Neuronal stem cell (in vitro differentiated cells): ENCODE measurements at regions not wholly inside any gene's neighbourhood (a gene's known extent, or its start where the extent isn't known, plus 50 kb on each side); places are given as distances from the start of the nearest gene placed in this dataset.

Experiments used
- DNase-seq: peaks from one replicate; pipeline ENCODE4 v3.0.0-alpha.2; 2013; ENCODE audit warnings: low spot score
- H2AFZ ChIP-seq: one replicate; pipeline ENCODE4 v1.6.1; 2013; ENCODE audit warnings: mild to moderate bottlenecking, low read length, inconsistent platforms
- H2AK5ac ChIP-seq: 2 replicates; pipeline ENCODE4 v1.6.1; 2013; ENCODE audit warnings: low read depth, mild to moderate bottlenecking, inconsistent platforms, low read length, moderate library complexity, mixed read lengths
- H2BK120ac ChIP-seq: 2 replicates; pipeline ENCODE4 v1.6.1; 2013; ENCODE audit warnings: low read depth, mild to moderate bottlenecking, inconsistent platforms, low read length, moderate library complexity, mixed read lengths
- H2BK12ac ChIP-seq: one replicate; pipeline ENCODE4 v1.6.1; 2013; ENCODE audit warnings: low read length, inconsistent platforms
- H2BK15ac ChIP-seq: 2 replicates; pipeline ENCODE4 v1.6.1; 2013; ENCODE audit warnings: mild to moderate bottlenecking, low read length, inconsistent platforms, mixed read lengths
- H2BK5ac ChIP-seq: one replicate; pipeline ENCODE4 v1.6.1; 2013; ENCODE audit warnings: inconsistent platforms, mild to moderate bottlenecking, low read length, moderate library complexity
- H3K14ac ChIP-seq: one replicate; pipeline ENCODE4 v1.6.1; 2013; ENCODE audit warnings: low read length, inconsistent platforms
- H3K18ac ChIP-seq: 2 replicates; pipeline ENCODE4 v1.6.1; 2013; ENCODE audit warnings: low read length, inconsistent platforms
- H3K23ac ChIP-seq: 2 replicates; pipeline ENCODE4 v1.6.1; 2013; ENCODE audit warnings: low read depth, mild to moderate bottlenecking, mixed read lengths, low read length, inconsistent platforms; ENCODE audit not compliant: poor library complexity
- H3K27ac ChIP-seq: replicated peaks from 3 replicates; pipeline ENCODE4 v1.5.1; 2013; ENCODE audit warnings: low read length, inconsistent platforms
- H3K27me3 ChIP-seq, 3 experiments: 2 replicates each; pipeline ENCODE4 v1.6.1; 2013; ENCODE audit warnings: low read length in 3 of 3, mild to moderate bottlenecking in 2 of 3, inconsistent platforms in 1 of 3, low read depth in 1 of 3, mixed read lengths in 1 of 3, moderate library complexity in 1 of 3; ENCODE audit not compliant: control insufficient read depth in 3 of 3, insufficient read depth in 3 of 3
- H3K36me3 ChIP-seq, 2 donors: replicated peaks in 1 of 2; 2 replicates each; pipeline ENCODE4 v1.6.1; 2013; ENCODE audit warnings: low read length in 2 of 2; ENCODE audit not compliant: control insufficient read depth in 2 of 2, insufficient read depth in 2 of 2
- H3K4ac ChIP-seq: 2 replicates; pipeline ENCODE4 v1.6.1; 2013; ENCODE audit warnings: inconsistent platforms, mild to moderate bottlenecking, low read length, moderate library complexity
- H3K4me1 ChIP-seq, 2 donors: 1 replicate in 1 of 2; 2 replicates in 1 of 2; pipeline ENCODE4 v1.6.1; 2013; ENCODE audit warnings: low read length in 2 of 2, low read depth in 1 of 2; ENCODE audit not compliant: control insufficient read depth in 2 of 2, insufficient read depth in 1 of 2
- H3K4me2 ChIP-seq: one replicate; pipeline ENCODE4 v1.6.1; 2013; ENCODE audit warnings: mild to moderate bottlenecking, low read length, inconsistent platforms; ENCODE audit not compliant: insufficient read depth, poor library complexity, severe bottlenecking
- H3K4me3 ChIP-seq, 2 donors: 2 replicates each; pipeline ENCODE4 v1.5.1; 2013; ENCODE audit warnings: low read length in 2 of 2, mild to moderate bottlenecking in 2 of 2, inconsistent platforms in 1 of 2, moderate library complexity in 1 of 2
- H3K79me1 ChIP-seq: one replicate; pipeline ENCODE4 v1.6.1; 2013; ENCODE audit warnings: low read depth, mild to moderate bottlenecking, inconsistent platforms, low read length, moderate library complexity
- H3K9ac ChIP-seq: one replicate; pipeline ENCODE4 v1.6.1; 2013; ENCODE audit warnings: mild to moderate bottlenecking, low read depth, low read length, inconsistent platforms; ENCODE audit not compliant: poor library complexity
- H3K9me3 ChIP-seq, 2 donors: replicated peaks in 1 of 2; 2 replicates each; pipeline versions ENCODE3 to v1.6.1; 2013; ENCODE audit warnings: low read length in 2 of 2, mild to moderate bottlenecking in 2 of 2, inconsistent platforms in 1 of 2, low read depth in 1 of 2, mixed read lengths in 1 of 2, moderate library complexity in 1 of 2; ENCODE audit not compliant: control insufficient read depth in 2 of 2, insufficient read depth in 1 of 2
- H4K8ac ChIP-seq: one replicate; pipeline ENCODE4 v1.6.1; 2013; ENCODE audit warnings: low read depth, mild to moderate bottlenecking, inconsistent platforms, low read length, moderate library complexity
- H4K91ac ChIP-seq: one replicate; pipeline ENCODE4 v1.6.1; 2013; ENCODE audit warnings: low read length, low read depth, mild to moderate bottlenecking, inconsistent platforms; ENCODE audit not compliant: poor library complexity
- WGBS, 2 donors: extraction: QIAGEN DNeasy Blood & Tissue Kit; methylation state at CpG; one replicate each; pipeline ENCODE4 v1.1.7; 2013; ENCODE audit warnings: missing lambda C conversion rate in 2 of 2, mixed read lengths in 1 of 2; ENCODE audit not compliant: insufficient read length in 2 of 2, insufficient replicate concordance in 1 of 2; ENCODE audit errors: extremely low coverage in 2 of 2; 5-methylcytosine and 5-hydroxymethylcytosine counted together

- DNase-seq, result no peak
- H3K23ac ChIP-seq, result no peak overlapping the region
- H2BK120ac ChIP-seq, result no peak overlapping the region
- no peak overlapping the region for H3K4ac ChIP-seq
- H2BK12ac ChIP-seq, result no peak overlapping the region
- no peak overlapping the region for H2BK5ac ChIP-seq
- no peaks in the 10 kb centered on the region for H3K4me1 ChIP-seq
- no peak overlapping the region for H3K4me2 ChIP-seq
- H3K79me1 ChIP-seq, result no peaks in the 10 kb centered on the region
- H2BK15ac ChIP-seq, result no peak overlapping the region
- H3K36me3 ChIP-seq, result no peaks in the 10 kb centered on the region
- H3K27me3 ChIP-seq, result no peaks in the 10 kb centered on the region
- H3K9ac ChIP-seq, result no peak overlapping the region
- no peak overlapping the region for H3K4me3 ChIP-seq
- no peaks in the 10 kb centered on the region for H3K9me3 ChIP-seq
- H2AFZ ChIP-seq, result no peak overlapping the region
- no peak overlapping the region for H3K18ac ChIP-seq
- H3K14ac ChIP-seq, result no peak overlapping the region
- H3K27ac ChIP-seq, result no peak overlapping the region
- H2AK5ac ChIP-seq, result no peak overlapping the region
- no CpG with 5 or more reads among the region's 1 CpG for WGBS, 2 donors
- no peak overlapping the region for H4K91ac ChIP-seq
- no peak overlapping the region for H4K8ac ChIP-seq
Observed at GRCh38 chrX:10971176-10971575, 140.0 kb upstream of the HCCS start.

- Histone ChIP-seq H2AK5ac (no peak overlapping the region), H2BK12ac (no peak overlapping the region), H3K4me2 (no peak overlapping the region), H4K8ac (no peak overlapping the region), H3K36me3 (no peaks in the 10 kb centered on the region), H3K4me3 (no peak overlapping the region), H3K9me3 (no peaks in the 10 kb centered on the region), H2BK5ac (no peak overlapping the region), H4K91ac (no peak overlapping the region), H2BK120ac (no peak overlapping the region), H2AFZ (no peak overlapping the region), H3K9ac (no peak overlapping the region), H3K27me3 (no peaks in the 10 kb centered on the region), H3K23ac (no peak overlapping the region), H3K27ac (no peak overlapping the region), H2BK15ac (no peak overlapping the region), H3K18ac (no peak overlapping the region), H3K4ac (no peak overlapping the region), H3K79me1 (no peaks in the 10 kb centered on the region), H3K4me1 (no peaks in the 10 kb centered on the region), H3K14ac (no peak overlapping the region)
- DNase-seq, result no peak
- no CpG with 5 or more reads among the region's 1 CpG for WGBS, 2 donors
Observed at GRCh38 chrX:10971759-10972158, 139.4 kb upstream of the HCCS start.

- Histone ChIP-seq H2AFZ (no peak overlapping the region), H3K4me3 (no peak overlapping the region), H3K4me1 (no peaks in the 10 kb centered on the region), H3K9ac (no peak overlapping the region), H2BK5ac (no peak overlapping the region), H3K4ac (no peak overlapping the region), H3K36me3 (no peaks in the 10 kb centered on the region), H3K79me1 (no peaks in the 10 kb centered on the region), H3K14ac (no peak overlapping the region), H4K8ac (no peak overlapping the region), H3K27ac (no peak overlapping the region), H3K18ac (no peak overlapping the region), H3K4me2 (no peak overlapping the region), H2BK120ac (no peak overlapping the region), H2BK15ac (no peak overlapping the region), H3K27me3 (no peaks in the 10 kb centered on the region), H2BK12ac (no peak overlapping the region), H4K91ac (no peak overlapping the region), H3K9me3 (no peaks in the 10 kb centered on the region), H2AK5ac (no peak overlapping the region), H3K23ac (no peak overlapping the region)
- no CpG with 5 or more reads among the region's 2 CpGs for WGBS, 2 donors
- no peak for DNase-seq
Observed at GRCh38 chrX:10972706-10973105, 138.4 kb upstream of the HCCS start.

DNA sequence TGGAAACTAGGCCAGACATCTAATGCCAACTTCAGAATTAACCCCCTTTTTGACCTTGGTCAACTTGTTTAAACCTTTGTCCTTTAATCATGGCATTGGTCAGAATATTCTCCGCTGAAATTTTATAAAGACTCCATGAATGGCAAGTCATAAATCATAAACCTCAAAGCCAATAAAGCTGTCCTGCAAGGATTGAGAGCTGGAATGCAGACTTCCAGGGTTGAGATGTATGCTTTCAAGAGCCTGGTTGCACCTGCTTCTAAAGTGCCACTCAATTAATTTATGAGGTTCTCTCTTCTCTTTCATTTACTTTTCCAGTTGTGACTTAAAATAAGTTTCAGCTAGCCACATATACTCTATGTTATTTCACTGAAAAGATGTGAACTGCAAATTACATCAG, 136.2 kb upstream of the HCCS start:
- Histone ChIP-seq H3K79me1 (no peaks in the 10 kb centered on the region), H3K27me3 (no peaks in the 10 kb centered on the region), H3K9ac (no peak overlapping the region), H2BK5ac (no peak overlapping the region), H3K36me3 (no peaks in the 10 kb centered on the region), H3K4me2 (no peak overlapping the region), H4K91ac (no peak overlapping the region), H3K23ac (no peak overlapping the region), H3K18ac (no peak overlapping the region), H3K9me3 (no peaks in the 10 kb centered on the region), H3K27ac (no peak overlapping the region), H3K14ac (no peak overlapping the region), H2BK12ac (no peak overlapping the region), H2BK15ac (no peak overlapping the region), H3K4me1 (no peaks in the 10 kb centered on the region), H3K4ac (no peak overlapping the region), H2AK5ac (no peak overlapping the region), H2BK120ac (no peak overlapping the region), H4K8ac (no peak overlapping the region), H2AFZ (no peak overlapping the region), H3K4me3 (no peak overlapping the region)
- no CpG with 5 or more reads among the region's 1 CpG for WGBS, 2 donors
- no peak for DNase-seq
